22Rv1 (cell line): ENCODE measurements at regions not wholly inside any gene's neighbourhood (a gene's known extent, or its start where the extent isn't known, plus 50 kb on each side); places are given as distances from the start of the nearest gene placed in this dataset.

Source experiments
- ZFX ChIP-seq: fragments of 450-650 bp; IDR thresholded peaks from 2 replicates; pipeline ENCODE4 v1.6.1; 2017; ENCODE audit warnings: antibody characterized with exemption, borderline replicate concordance
- TF ChIP-seq, protein P1 (sequence below): fragments of 450-650 bp; IDR thresholded peaks from 2 replicates; pipeline ENCODE4 v1.5.1; 2017; ENCODE audit warnings: mild to moderate bottlenecking

DNA sequence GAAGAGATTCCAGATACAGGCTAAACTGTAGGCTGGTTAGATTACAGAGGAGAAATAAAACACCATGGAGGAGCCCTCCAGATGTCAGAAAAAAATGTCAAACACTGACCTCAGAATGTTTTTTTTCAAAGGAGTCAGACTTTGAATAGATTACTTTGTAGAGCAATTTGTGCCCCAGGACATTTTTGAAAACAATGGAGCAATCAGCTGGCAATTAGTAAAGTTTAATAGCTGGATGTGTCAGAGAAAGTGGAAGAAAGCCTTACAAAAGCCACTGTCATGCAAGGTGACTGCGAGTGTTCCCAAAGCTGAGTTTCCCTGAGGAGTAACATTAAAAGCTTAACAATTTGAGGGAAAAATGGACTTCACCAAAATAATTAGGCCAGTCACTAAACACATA, 417.8 kb upstream of the CTNND2 start:
- TF ChIP-seq, protein P1, sequence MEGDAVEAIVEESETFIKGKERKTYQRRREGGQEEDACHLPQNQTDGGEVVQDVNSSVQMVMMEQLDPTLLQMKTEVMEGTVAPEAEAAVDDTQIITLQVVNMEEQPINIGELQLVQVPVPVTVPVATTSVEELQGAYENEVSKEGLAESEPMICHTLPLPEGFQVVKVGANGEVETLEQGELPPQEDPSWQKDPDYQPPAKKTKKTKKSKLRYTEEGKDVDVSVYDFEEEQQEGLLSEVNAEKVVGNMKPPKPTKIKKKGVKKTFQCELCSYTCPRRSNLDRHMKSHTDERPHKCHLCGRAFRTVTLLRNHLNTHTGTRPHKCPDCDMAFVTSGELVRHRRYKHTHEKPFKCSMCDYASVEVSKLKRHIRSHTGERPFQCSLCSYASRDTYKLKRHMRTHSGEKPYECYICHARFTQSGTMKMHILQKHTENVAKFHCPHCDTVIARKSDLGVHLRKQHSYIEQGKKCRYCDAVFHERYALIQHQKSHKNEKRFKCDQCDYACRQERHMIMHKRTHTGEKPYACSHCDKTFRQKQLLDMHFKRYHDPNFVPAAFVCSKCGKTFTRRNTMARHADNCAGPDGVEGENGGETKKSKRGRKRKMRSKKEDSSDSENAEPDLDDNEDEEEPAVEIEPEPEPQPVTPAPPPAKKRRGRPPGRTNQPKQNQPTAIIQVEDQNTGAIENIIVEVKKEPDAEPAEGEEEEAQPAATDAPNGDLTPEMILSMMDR: no peak
- TF ChIP-seq ZFX: no peak
